H1 (cell line): ENCODE measurements at regions not wholly inside any gene's neighbourhood (a gene's known extent, or its start where the extent isn't known, plus 50 kb on each side); places are given as distances from the start of the nearest gene placed in this dataset.

Experiments used
- CTCF ChIA-PET: fragments of 300-600 bp; sonication (Branson Sonifier 250); formaldehyde crosslinking; loops from one replicate; lab custom pipeline; 2021; ENCODE audit not compliant: partially characterized antibody; lab: Charles Lee
- POLR2A ChIA-PET: fragments of 300-600 bp; sonication (Branson Sonifier 250); formaldehyde crosslinking; loops from one replicate; lab custom pipeline; 2021; ENCODE audit warnings: inconsistent platforms; ENCODE audit not compliant: partially characterized antibody; lab: Charles Lee
- DNase-seq, 2 experiments: peaks; one replicate each; pipeline versions ENCODE4 v3.0.0 to v3.0.0-alpha.2; 2010 to 2022; ENCODE audit warnings: low spot score in 2 of 2, low read depth in 1 of 2, mixed read lengths in 1 of 2
- FAIRE-seq: peaks from 2 replicates; lab custom pipeline; 2011; peaks lifted over from hg19 to GRCh38; lab: Jason Lieb, UNC
- H2AFZ ChIP-seq: 2 replicates; pipeline ENCODE4 v1.8.1; 2012; ENCODE audit warnings: low read length, inconsistent platforms
- H2AK5ac ChIP-seq: 2 replicates; pipeline ENCODE4 v1.6.1; 2013; ENCODE audit warnings: low read depth, low read length
- H2BK120ac ChIP-seq: replicated peaks from 2 replicates; pipeline ENCODE3; 2013; ENCODE audit warnings: low read depth, low read length, inconsistent platforms
- H2BK12ac ChIP-seq: 2 replicates; pipeline ENCODE4 v1.6.1; 2013; ENCODE audit warnings: low read depth, low read length
- H2BK15ac ChIP-seq: 2 replicates; pipeline ENCODE4 v1.6.1; 2013; ENCODE audit warnings: low read length
- H2BK20ac ChIP-seq: 2 replicates; pipeline ENCODE4 v1.6.1; 2013; ENCODE audit warnings: low read length
- H2BK5ac ChIP-seq: 2 replicates; pipeline ENCODE4 v1.6.1; 2013; ENCODE audit warnings: low read depth, low read length
- H3K14ac ChIP-seq: 2 replicates; pipeline ENCODE4 v1.6.1; 2013; ENCODE audit warnings: inconsistent platforms; ENCODE audit not compliant: insufficient read length
- H3K18ac ChIP-seq: 2 replicates; pipeline ENCODE4 v1.6.1; 2013; ENCODE audit warnings: low read length; ENCODE audit errors: extremely low read depth
- H3K23ac ChIP-seq: 2 replicates; pipeline ENCODE4 v1.6.1; 2013; ENCODE audit warnings: inconsistent platforms; ENCODE audit not compliant: insufficient read length
- H3K23me2 ChIP-seq: 2 replicates; pipeline ENCODE4 v1.6.1; 2013; ENCODE audit warnings: low read depth, low read length
- H3K27ac ChIP-seq: 2 replicates; pipeline ENCODE4 v1.6.1; 2011; ENCODE audit warnings: low read depth, low read length, inconsistent platforms
- H3K27me3 ChIP-seq, 4 experiments: replicated peaks in 1 of 4; 1 replicate in 1 of 4; 2 replicates in 3 of 4; pipeline versions ENCODE4 v1.6.1 to v1.8.1; 2011 to 2013; ENCODE audit warnings: low read length in 3 of 4, mild to moderate bottlenecking in 3 of 4, inconsistent platforms in 2 of 4, mixed read lengths in 2 of 4, moderate library complexity in 1 of 4; ENCODE audit not compliant: control insufficient read depth in 3 of 4, insufficient read depth in 3 of 4; ENCODE audit errors: extremely low read depth in 1 of 4
- H3K36me3 ChIP-seq, 4 experiments: 2 replicates each; pipeline versions ENCODE4 v1.6.1 to v1.8.1; 2011 to 2013; ENCODE audit warnings: mild to moderate bottlenecking in 4 of 4, low read length in 3 of 4, moderate library complexity in 2 of 4, control low read depth in 1 of 4, inconsistent platforms in 1 of 4; ENCODE audit not compliant: insufficient read depth in 4 of 4, control insufficient read depth in 2 of 4
- H3K4ac ChIP-seq: replicated peaks from 2 replicates; pipeline ENCODE3; 2013; ENCODE audit warnings: low read length, low read depth, mixed read lengths, inconsistent platforms; ENCODE audit not compliant: insufficient read length
- H3K4me1 ChIP-seq, 4 experiments: replicated peaks in 1 of 4; 1 replicate in 1 of 4; 2 replicates in 3 of 4; pipeline versions ENCODE4 v1.6.1 to v1.8.1; 2011 to 2013; ENCODE audit warnings: low read length in 3 of 4, inconsistent platforms in 2 of 4, mixed read lengths in 1 of 4; ENCODE audit not compliant: insufficient read depth in 4 of 4, control insufficient read depth in 3 of 4
- H3K4me2 ChIP-seq, 2 experiments: 2 replicates each; pipeline versions ENCODE4 v1.6.1 to v1.8.1; 2011 to 2013; ENCODE audit warnings: low read depth in 2 of 2, low read length in 2 of 2, control low read depth in 1 of 2, inconsistent platforms in 1 of 2, mild to moderate bottlenecking in 1 of 2; ENCODE audit not compliant: insufficient read depth in 1 of 2
- H3K4me3 ChIP-seq, 4 experiments: fragments of 200-600, 300-600 bp in 1 of 4; sonication (generic), shearing (Covaris generic), sonication (Bioruptor Twin) in 1 of 4; 2 replicates each; pipeline versions ENCODE4 v1.5.1 to v1.8.1; 2011 to 2016; ENCODE audit warnings: low read length in 4 of 4, low read depth in 3 of 4, control low read depth in 2 of 4, inconsistent platforms in 2 of 4, mild to moderate bottlenecking in 2 of 4, mixed read lengths in 1 of 4, moderate library complexity in 1 of 4; ENCODE audit not compliant: insufficient read depth in 2 of 4; ENCODE audit errors: extremely low read depth in 1 of 4
- H3K56ac ChIP-seq: replicated peaks from 2 replicates; pipeline ENCODE3; 2013; ENCODE audit warnings: low read depth, mild to moderate bottlenecking, mixed read lengths, low read length, inconsistent platforms; ENCODE audit not compliant: insufficient read length
- H3K79me1 ChIP-seq: 2 replicates; pipeline ENCODE4 v1.6.1; 2013; ENCODE audit warnings: low read depth, low read length, control low read depth
- H3K79me2 ChIP-seq, 2 experiments: 2 replicates each; pipeline versions ENCODE4 v1.6.1 to v1.8.1; 2012 to 2013; ENCODE audit warnings: low read length in 2 of 2, mild to moderate bottlenecking in 2 of 2, inconsistent platforms in 1 of 2; ENCODE audit not compliant: insufficient read depth in 2 of 2, control insufficient read depth in 1 of 2
- H3K9ac ChIP-seq, 4 experiments: replicated peaks in 1 of 4; 1 replicate in 1 of 4; 2 replicates in 3 of 4; pipeline versions ENCODE4 v1.6.1 to v1.8.1; 2011 to 2013; ENCODE audit warnings: low read depth in 3 of 4, low read length in 3 of 4, control low read depth in 2 of 4, mild to moderate bottlenecking in 2 of 4, moderate library complexity in 2 of 4, inconsistent platforms in 1 of 4; ENCODE audit errors: extremely low read depth in 1 of 4
- H3K9me3 ChIP-seq, 2 experiments: 2 replicates each; pipeline versions ENCODE4 v1.6.1 to v1.8.1; 2012 to 2013; ENCODE audit warnings: mild to moderate bottlenecking in 2 of 2, moderate library complexity in 2 of 2, control low read depth in 1 of 2, inconsistent platforms in 1 of 2, low read depth in 1 of 2, low read length in 1 of 2, mixed read lengths in 1 of 2; ENCODE audit not compliant: insufficient read depth in 2 of 2
- H4K20me1 ChIP-seq, 2 experiments: replicated peaks in 1 of 2; 2 replicates each; pipeline versions ENCODE3 to v1.8.1; 2011 to 2013; ENCODE audit warnings: inconsistent platforms in 2 of 2, low read length in 2 of 2, mild to moderate bottlenecking in 1 of 2; ENCODE audit not compliant: insufficient read depth in 2 of 2, control insufficient read depth in 1 of 2
- H4K5ac ChIP-seq: 2 replicates; pipeline ENCODE4 v1.6.1; 2013; ENCODE audit warnings: low read length, low read depth, mixed read lengths, inconsistent platforms; ENCODE audit not compliant: insufficient read length
- H4K8ac ChIP-seq: 2 replicates; pipeline ENCODE4 v1.8.0; 2013; ENCODE audit warnings: mild to moderate bottlenecking, moderate library complexity, low read length, inconsistent platforms; ENCODE audit not compliant: insufficient read depth; ENCODE audit errors: extremely low read depth
- H4K91ac ChIP-seq: replicated peaks from 2 replicates; pipeline ENCODE3; 2013; ENCODE audit warnings: low read length, mixed read lengths, inconsistent platforms; ENCODE audit not compliant: insufficient read length
- CHD1 ChIP-seq: IDR thresholded peaks from 2 replicates; pipeline ENCODE4 v1.6.1; 2012; ENCODE audit warnings: low read depth, low read length, improper control_type of control experiment
- CTBP2 ChIP-seq: IDR thresholded peaks from 2 replicates; pipeline ENCODE4 v1.7.0; 2011; ENCODE audit warnings: borderline replicate concordance, mild to moderate bottlenecking, moderate library complexity, mixed read lengths, low read length; ENCODE audit not compliant: insufficient read depth, insufficient read length
- MAX ChIP-seq: IDR thresholded peaks from 2 replicates; pipeline ENCODE4 v1.6.1; 2012; ENCODE audit warnings: inconsistent platforms
- SP2 ChIP-seq: IDR thresholded peaks from 2 replicates; pipeline ENCODE4 v1.6.1; 2012; ENCODE audit warnings: mild to moderate bottlenecking, low read length, inconsistent platforms
- WGBS, 2 experiments: shearing (Covaris generic) in 1 of 2; methylation state at CpG; one replicate each; pipeline versions ENCODE4 v1.1.6 to v1.1.7; 2013 to 2015; ENCODE audit warnings: low lambda C conversion rate in 2 of 2, mixed read lengths in 2 of 2, inconsistent platforms in 1 of 2, low coverage in 1 of 2, missing lambda C conversion rate in 1 of 2; ENCODE audit not compliant: insufficient replicate concordance in 2 of 2, insufficient coverage in 1 of 2, insufficient read length in 1 of 2; ENCODE audit errors: extremely low coverage in 1 of 2, missing lambda C conversion rate in 1 of 2; 5-methylcytosine and 5-hydroxymethylcytosine counted together

- H3K4me2 ChIP-seq, result no peak overlapping the region
- no peaks in the 10 kb centered on the region; the same call in 1 of the 2 replicates for H3K23me2 ChIP-seq
- H4K20me1 ChIP-seq, result no peaks in the 10 kb centered on the region
- H2AFZ ChIP-seq, result 0 out of 2 replicates have a peak overlapping the region, but pooled peaks have one; percentile 35
- no peak overlapping the region for H2BK20ac ChIP-seq
- H3K27me3 ChIP-seq, result no peaks in the 10 kb centered on the region
- H3K18ac ChIP-seq, result no peak overlapping the region
- DNase-seq, result no peak
- H3K4ac ChIP-seq, result no peak overlapping the region
- no peak for TF ChIP-seq CHD1
- no peak for TF ChIP-seq MAX
- TF ChIP-seq CTBP2, result no peak
- TF ChIP-seq SP2, result no peak
- TF ChIP-seq, all 59 proteins: peak for 0
- Histone ChIP-seq H2BK5ac (no peak overlapping the region), H3K36me3 (no peaks in the 10 kb centered on the region), H3K14ac (no peak overlapping the region), H3K79me1 (no peaks in the 10 kb centered on the region), H4K91ac (no peak overlapping the region), H3K9me3 (no peaks in the 10 kb centered on the region), H4K8ac (no peak overlapping the region), H2AK5ac (no peak overlapping the region), H2BK120ac (no peak overlapping the region), H3K4me1 (no peaks in the 10 kb centered on the region), H2BK12ac (no peak overlapping the region), H3K4me3 (no peak overlapping the region), H3K56ac (no peak overlapping the region), H3K23ac (no peak overlapping the region), H3K27ac (no peak overlapping the region), H4K5ac (no peak overlapping the region), H2BK15ac (no peak overlapping the region), H3K79me2 (no peaks in the 10 kb centered on the region), H3K9ac (no peak overlapping the region)
- FAIRE-seq, result no peak
- ChIA-PET POLR2A (no interaction called here), CTCF (interaction anchor here (0.6 to 4.9 kb wide), 8 partner anchors 48 to 349 kb away, joined by 3 to 41 read pairs (median 13); no protein-coding TSS in a partner anchor)
- WGBS, 2 experiments, result 65% methylated on average over 2 of the region's 2 CpGs; no CpG with 5 or more reads in 1 of the 2 experiments
These were observed 108.0 kb downstream of the MFSD1 start for GRCh38 chr3:158909870-158910269.
